T47D (cell line): ENCODE measurements at regions not wholly inside any gene's neighbourhood (a gene's known extent, or its start where the extent isn't known, plus 50 kb on each side); places are given as distances from the start of the nearest gene placed in this dataset.

Source experiments
- DNase-seq, 2 experiments: peaks; one replicate each; pipeline versions ENCODE4 v3.0.0 to v3.0.0-alpha.2; 2011 to 2012; ENCODE audit warnings: low read depth in 1 of 2, low spot score in 1 of 2
- JUND ChIP-seq: IDR thresholded peaks from 2 replicates; pipeline ENCODE4 v1.6.1; 2012; ENCODE audit warnings: low read depth
- in situ Hi-C: cut with HindIII; loops from 2 replicates; pipeline ENCODE4 v1.10.0; 2016; ENCODE audit warnings: low sequenced_read_pairs, low pct_unique_long_range_greater_than_20kb

DNA sequence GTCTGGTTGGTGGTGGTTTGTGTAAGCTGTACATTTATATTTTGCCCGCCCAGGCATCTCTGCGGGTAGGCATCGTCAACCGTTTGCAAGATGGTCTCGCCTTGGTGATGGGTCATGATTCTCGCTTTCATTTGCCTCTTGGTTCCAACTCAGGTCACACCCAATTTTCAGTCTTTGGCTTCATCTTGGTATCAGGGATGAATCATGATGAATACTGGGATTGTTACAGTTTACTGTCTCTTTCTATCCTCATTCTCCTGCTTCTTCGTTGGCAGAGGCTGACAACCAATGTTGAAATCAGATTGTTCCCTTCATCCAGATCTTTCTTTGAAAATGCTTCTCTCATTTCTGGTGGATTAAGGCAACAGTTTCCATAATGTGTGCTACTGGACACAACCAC, 129.7 kb upstream of the KAZN start:
- in situ Hi-C loops: no loop called here
- no peak for TF ChIP-seq JUND
- no peak for DNase-seq

- in situ Hi-C loops: no loop called here
- DNase-seq: no peak
- no peak for TF ChIP-seq JUND
Observed at GRCh38 chr1:14470802-14471201, 127.7 kb upstream of the KAZN start.

DNA sequence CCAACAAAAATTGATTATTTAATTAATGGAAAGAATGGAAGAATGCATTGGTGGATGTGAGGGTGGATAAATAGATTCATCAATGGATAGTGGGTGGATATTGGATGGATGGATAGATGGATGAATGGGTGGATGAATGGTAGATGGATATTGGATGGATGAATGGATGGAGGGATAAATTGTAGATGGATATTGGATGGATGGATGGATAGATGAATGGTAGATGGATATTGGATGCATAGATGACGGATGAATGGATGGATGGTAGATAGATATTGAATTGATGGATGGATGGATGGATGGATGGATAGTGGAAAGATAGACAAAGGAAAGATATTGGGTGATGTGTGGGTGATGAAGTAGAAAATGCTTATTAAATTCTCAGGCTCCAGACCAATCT, 123.6 kb upstream of the KAZN start:
- in situ Hi-C loops: no loop called here
- no peak for TF ChIP-seq JUND
- DNase-seq: no peak

DNA sequence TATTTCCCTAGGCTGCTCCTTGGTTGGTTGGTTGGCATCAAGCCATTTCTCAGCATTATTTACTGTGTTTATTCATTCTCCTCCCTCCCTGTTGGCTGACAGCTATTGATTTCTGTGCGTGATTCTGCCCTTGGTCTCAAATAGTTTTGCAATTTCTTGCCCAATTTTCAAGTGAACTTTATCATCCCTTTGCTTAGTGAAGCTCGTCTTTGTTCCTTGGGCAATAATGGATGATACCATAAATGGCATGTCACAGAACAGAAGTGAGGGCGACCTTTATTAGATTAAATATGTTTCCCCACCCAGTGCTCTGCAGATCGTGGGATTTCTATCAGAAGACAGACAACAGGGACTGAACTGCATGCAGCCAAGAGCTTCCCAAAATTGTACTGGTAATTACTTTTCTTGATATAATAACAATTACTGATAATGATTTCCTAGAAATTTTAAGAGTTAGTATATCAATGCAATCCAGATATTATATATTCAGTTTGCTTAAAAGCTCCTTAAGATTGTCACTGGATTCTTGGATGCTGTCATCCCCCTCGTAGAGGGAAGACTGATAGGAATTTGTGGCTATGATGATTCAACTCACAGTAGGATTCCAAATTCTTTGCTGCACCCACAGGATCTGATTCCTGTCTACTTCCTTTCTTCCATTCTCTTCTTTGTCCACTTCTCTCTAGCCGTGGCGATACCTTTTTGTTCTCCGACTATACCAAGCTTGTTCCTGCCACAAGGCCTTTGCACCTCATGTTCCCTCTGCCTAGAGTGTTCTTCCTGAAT, 122.1 kb upstream of the KAZN start:
- DNase-seq: no peak
- no peak for TF ChIP-seq JUND
- in situ Hi-C loops: no loop called here

DNA sequence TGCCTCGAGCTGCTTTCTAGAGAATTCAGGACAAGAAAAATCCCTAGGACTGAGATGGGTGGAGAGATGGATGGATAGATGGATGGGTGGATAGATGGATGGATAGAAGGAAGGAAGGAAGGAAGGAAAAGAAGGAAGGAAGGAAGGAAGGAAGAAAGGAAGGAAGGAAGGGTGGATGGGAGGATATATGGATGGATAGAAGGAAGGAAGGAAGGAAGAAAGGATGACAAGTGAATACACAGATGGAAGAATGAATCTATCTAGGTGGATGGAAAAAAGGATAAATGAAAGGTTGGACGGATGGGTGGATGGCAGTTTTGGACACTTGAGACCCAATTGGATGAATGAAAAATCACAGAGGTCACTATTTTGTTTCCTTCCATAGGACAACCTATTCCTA, 120.4 kb upstream of the KAZN start:
- TF ChIP-seq JUND: no peak
- in situ Hi-C loops: no loop called here
- DNase-seq: no peak

DNA sequence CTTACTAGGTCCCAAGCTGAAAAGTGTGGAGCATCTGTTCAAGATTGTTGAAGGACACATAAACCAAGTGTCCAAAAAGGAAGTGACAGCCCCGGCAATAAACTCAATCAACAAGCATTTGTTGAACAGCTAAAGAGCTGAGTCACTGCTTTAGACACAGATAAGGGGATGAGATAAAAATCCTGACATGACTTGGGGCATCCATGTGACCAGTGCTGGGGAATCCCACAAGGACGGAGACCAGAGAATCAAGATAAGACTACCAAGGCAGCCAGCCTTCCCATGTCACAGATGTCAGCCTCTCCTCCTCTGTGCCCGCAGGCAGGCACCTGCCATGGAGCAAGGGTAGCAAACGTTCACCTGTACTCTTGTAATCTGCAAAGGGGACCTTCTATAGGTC, 118.6 kb upstream of the KAZN start:
- DNase-seq: no peak
- no peak for TF ChIP-seq JUND
- in situ Hi-C loops: no loop called here

- TF ChIP-seq JUND: no peak
- DNase-seq: no peak
- in situ Hi-C loops: no loop called here
Observed at GRCh38 chr1:14482784-14483450, 115.6 kb upstream of the KAZN start.

DNA sequence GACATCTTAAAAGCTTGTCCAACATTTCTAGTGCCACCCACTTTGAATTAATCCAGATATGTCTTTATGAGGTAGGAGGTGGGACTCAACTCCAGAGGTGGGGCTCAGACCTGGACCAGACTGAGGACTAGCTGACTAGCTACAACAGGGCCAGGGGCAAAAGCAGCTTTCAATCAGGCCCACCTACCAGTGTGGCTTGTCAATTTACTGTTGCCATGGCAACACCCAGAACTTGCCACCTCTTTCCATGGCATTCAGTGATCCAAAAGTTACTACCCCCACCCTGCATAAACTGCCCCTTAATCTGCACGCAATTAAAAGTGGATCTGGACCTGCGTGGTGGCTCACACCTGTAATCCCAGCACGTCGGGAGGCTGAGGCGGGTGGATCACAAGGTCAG, 113.2 kb upstream of the KAZN start:
- no peak for DNase-seq
- in situ Hi-C loops: no loop called here
- TF ChIP-seq JUND: no peak

DNA sequence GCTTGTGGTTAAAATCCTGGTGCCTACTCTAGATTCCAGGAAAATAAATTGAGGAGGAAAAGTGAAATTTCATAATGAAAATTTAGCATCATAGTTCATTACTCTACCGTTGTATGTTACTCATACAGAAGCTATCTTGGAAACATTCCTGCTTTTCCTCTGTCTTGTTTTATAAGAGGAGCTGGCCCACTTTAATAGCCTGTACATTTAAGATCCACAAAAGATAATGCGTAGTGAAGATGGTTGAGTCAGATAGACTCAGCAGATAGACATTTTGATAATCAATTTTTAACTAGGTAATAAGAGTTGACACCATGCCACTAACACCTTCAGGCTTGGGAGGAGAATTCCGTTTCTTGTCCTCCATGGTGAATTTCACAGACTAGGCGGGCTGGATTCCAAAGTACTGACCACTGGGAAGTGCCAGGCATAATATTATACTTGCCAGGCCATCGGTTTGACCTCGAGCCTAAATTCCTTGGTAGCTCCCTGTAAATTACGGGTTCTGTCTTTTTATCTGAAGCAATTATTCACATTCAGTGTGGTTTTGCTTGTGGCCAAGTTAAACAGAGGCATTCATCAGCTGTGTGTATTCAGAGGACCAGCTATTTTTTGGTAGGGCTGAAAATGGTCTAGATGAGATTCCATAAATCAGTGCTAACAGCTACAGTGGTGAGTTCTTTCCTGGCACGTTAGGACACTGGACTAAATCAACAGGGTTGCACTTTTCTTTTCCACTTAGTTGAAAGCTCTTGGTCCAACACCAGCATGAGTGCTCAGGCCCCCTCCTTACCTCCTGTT, 111.9 kb upstream of the KAZN start:
- DNase-seq: peak in 1 of 2 experiments; percentile 33
- in situ Hi-C loops: no loop called here
- no peak for TF ChIP-seq JUND

DNA sequence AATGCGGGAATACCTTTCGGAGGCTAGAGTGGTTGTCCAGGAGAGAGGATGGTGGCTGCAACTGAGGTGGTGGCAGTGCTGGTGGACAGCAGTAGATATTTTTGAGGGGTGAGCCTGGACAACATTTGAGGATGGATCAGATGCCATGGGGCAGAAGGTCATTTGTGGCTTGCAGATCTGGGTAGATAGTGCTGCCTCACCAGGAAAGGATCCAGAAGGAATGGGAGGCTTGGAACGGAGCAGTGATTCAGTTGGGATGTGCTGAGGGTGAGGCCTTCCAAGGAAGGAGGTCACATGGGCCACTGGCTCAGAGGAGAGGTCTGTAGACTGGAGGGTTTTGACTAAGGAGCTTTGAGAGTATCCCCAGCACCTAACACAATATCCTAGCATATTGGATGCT, 110.8 kb upstream of the KAZN start:
- in situ Hi-C loops: no loop called here
- TF ChIP-seq JUND: no peak
- DNase-seq: no peak

DNA sequence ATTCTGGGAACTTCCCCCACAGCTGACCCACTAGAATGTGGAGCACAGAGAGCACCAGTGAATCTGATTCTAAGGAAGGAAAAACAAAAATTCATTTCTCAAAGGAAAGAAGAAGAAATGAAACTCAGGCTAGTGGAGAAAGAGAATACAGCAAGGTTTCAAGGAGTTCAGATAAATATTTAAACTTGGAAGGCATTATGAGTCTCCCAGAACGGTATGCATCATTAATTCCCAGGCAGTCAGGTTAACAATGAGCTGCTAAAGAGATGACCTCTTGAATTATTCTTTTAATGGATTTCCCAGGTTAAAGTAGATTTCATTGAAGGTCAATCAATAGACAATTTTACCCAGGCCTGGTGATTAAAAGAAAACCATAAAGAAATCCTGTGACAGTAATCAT, 103.6 kb upstream of the KAZN start:
- in situ Hi-C loops: no loop called here
- DNase-seq: no peak
- no peak for TF ChIP-seq JUND

DNA sequence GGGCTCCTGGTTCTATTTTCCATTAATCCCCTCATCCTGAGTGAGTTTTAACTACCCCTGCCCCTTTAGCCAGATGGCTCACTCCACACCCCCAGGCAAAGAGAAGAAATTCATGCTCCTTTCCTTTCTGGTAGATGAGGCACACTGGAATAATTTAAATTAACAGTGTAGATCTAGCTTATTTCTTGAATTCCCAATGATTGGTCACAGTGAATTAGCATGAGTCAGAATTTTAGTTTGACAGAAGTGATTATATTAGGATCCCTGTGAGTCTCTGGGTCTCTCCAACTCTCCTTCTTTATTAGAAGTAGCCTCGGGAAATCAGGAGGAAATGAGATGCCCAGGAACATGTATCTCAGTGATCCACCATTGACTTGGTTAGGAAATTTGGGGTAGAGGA, 103.1 kb upstream of the KAZN start:
- TF ChIP-seq JUND: no peak
- in situ Hi-C loops: no loop called here
- no peak for DNase-seq

DNA sequence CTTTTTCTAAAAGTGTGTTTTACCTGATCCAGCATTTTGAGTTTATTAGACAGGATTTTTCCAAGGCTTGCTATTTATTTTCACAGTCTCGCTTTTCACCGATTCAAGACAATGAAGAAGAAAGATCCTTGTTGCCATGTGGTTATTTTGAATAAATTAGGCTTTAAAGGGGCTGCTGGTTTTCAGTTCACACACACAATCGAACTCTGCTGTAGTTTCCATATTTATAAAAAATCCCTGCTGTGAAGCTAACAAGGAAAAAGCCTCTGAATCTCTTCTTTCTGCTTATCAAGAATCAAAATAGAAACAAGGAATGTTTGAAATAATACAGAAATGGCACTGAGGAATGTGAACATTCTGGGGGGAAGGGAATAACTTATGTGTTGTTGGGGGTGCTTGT, 102.5 kb upstream of the KAZN start:
- no peak for TF ChIP-seq JUND
- no peak for DNase-seq
- in situ Hi-C loops: no loop called here
